SU-DHL-6 (cell line): ENCODE measurements at regions not wholly inside any gene's neighbourhood (a gene's known extent, or its start where the extent isn't known, plus 50 kb on each side); places are given as distances from the start of the nearest gene placed in this dataset.

Source experiments
- CTCF ChIP-seq: fragments of 200-600 bp; sonication (generic); IDR thresholded peaks from one replicate; pipeline ENCODE4 v1.5.1; 2017; ENCODE audit warnings: antibody characterized with exemption, mild to moderate bottlenecking, low read length, moderate library complexity; ENCODE audit not compliant: insufficient read depth, poor library complexity, severe bottlenecking
- EZH2phosphoT487 ChIP-seq: fragments of 200-600 bp; sonication (generic), shearing (Covaris generic); conservative IDR thresholded peaks from 2 replicates; pipeline ENCODE4 v1.6.1; 2018; ENCODE audit warnings: mild to moderate bottlenecking, antibody characterized with exemption, low read length, moderate library complexity, mixed read lengths

GRCh38 chr12:92259696-92260251 lies 114.1 kb upstream of the BTG1 start:
- TF ChIP-seq CTCF (no peak), EZH2phosphoT487 (no peak)
